HG02870 (cell line): ENCODE measurements at regions not wholly inside any gene's neighbourhood (a gene's known extent, or its start where the extent isn't known, plus 50 kb on each side); places are given as distances from the start of the nearest gene placed in this dataset.

Experiments used
- ATAC-seq: cut with Tn5 transposase; IDR thresholded peaks from one replicate; pipeline ENCODE4 v1.9.1; 2021; ENCODE audit warnings: mild to moderate bottlenecking, moderate library complexity; ENCODE audit not compliant: unreplicated experiment

DNA sequence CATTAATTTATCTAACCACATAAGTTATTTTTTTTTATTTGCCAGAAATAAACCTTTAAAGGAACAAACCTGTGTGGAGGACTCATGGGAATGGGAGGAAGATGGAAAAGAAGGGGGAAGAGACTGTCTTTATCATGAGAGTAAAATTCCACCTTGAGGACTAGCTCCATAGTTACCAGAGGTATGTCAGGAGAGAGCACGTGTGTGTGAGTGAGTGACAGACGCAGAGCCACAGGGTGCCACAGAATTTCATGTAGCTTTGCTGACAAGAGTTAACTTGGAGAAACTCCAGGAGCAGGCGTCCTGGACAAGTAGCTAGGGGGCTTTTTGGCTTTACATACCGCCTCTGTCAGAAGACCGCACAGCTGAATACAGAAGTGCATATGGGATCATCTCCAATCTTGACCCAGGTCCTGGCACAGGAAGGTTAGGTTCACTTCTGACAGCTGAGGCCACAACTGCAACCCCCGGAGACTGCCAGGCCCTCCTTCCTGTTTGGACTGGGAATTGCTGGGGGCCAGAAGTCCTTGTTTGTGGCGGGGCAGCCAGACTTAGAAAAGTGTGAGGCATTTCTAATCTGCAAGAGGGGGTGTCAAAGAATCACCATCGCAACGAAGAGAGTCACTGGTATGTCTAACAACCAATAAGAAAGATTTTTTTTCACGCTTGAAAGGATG lies 197.8 kb upstream of the TPM1 start:
- ATAC-seq: no peak

DNA sequence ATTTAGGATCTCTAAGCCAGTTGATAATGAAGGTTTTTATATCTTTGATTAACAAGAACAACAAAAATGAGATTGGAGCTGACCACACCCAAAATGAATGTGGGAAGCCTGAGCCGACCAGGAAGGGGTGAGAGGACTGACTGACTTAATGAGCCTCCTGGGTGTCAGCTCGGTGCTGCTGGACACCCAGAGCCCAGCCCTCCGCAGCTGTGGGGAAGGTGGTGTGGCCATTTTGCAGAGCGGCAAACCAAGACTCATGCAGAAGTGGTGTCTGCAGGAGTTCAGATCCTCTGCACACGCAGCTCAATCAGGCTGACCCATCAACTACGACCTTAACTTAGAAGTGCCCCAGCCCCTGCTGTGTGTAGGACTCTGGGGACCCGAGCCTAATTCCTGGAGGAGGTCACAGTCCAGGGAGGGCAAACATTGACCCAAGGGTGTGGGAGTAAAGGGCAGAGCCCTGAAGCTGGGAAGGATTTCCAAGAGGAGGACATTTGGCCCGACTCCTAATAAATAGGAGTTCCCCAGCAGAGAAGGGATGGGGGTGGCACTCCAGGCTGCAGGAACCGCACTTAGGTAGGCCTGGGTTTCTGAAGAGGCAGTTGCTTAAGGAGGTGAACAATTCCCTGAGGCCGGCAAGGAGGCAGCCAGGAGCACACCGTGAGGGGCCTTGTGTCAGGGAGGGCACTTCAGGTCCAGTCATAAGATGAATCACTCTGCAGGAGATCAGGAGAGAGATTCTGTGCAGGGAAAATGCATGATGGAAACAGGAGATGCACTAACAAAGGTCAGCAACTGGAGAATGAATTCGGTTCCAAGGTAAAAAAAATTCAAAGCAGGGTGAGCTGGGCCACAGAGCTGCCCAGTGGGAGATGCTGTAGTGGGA lies 197.1 kb upstream of the TPM1 start:
- no peak for ATAC-seq

DNA sequence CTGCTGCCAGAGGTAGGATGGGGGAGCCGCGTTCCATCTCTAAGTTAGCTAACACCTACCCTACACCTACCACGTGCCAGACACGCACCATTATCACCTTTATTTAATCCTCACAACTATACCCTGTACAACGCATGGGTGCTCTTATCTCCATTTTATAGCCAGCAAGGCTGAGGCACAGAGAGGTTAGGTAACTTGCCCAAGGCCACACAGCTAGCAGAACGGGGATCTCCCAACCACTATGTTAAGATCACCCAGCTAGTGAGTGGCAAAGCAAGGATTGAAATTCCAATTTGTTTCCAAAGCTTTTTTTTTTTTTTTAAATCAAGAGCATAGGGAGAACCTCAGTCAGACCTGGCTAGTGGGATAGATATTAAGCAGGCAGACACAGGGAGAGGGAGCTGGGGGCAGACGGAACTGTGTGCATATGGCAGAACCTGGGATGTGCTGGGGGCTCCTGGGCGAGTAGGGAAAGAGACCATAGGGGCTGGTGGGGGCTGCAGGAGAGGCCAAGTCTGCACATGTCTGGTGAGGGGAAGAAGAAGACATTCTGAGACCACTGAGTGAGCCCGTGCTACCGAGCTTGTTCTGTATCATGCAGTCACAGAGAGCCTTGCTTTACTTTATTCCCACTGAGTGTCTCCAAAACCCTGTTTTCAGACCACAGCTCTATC lies 196.3 kb upstream of the TPM1 start:
- ATAC-seq: no peak

DNA sequence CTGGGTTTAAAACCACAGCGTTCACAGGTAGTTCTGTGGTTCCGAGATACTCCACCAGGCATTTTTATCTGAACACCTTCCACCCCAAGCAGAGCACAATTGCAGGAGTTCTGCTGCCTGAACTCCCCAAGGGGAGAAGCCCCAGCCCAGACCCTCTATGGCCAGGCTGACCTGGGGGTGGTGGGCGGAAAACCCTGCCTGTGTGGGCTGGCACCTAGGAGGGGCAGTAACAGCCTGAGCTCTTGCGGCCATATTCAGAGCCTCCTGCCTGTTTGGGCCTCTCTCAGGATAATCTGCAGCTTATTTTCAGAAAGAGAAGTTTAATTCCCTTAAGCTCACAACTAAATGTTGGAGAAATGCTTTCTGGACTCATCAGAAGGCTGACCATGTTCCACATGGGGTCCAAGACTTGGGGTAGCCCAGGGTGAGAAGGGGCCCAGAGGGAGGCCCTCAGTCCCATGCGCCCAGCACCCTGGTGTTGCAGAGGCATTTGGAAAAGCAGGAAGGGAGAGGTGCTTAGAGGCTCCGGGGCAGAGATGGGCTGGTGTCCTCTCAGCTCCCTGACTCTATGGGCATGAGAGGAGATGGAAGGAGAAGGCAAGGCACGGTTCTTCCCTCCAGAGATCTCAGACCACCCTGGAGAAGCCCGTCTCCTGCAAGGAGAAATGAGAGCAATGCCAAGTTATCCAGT lies 195.6 kb upstream of the TPM1 start:
- no peak for ATAC-seq

DNA sequence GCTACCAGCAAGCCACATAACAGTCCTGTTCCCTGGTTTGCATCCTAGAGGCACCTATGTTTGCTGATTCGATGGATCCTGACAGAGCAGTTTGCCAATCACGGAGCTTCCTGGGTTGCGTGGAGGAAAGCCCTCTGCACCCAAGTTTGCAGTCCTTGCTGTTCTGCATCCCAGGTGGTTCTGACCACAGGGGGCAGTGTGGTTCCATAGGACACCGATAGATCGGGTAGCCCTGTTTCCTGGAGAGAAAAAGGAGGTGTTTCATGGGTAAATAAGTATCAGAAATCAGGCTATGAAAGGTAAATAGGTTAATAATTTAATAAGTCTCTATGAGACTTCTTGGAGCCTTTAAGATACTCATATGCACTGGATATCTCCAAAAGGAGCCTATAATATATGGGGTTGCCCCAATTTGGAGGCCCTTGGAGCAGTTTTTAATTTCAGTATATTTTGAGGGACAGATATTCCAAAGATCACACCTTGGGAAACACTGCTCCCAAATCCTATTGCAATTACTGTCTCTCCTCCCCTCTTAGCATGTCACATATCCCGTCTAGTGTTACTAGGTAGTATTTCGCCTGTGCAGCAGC lies 194.6 kb upstream of the TPM1 start:
- ATAC-seq: no peak

DNA sequence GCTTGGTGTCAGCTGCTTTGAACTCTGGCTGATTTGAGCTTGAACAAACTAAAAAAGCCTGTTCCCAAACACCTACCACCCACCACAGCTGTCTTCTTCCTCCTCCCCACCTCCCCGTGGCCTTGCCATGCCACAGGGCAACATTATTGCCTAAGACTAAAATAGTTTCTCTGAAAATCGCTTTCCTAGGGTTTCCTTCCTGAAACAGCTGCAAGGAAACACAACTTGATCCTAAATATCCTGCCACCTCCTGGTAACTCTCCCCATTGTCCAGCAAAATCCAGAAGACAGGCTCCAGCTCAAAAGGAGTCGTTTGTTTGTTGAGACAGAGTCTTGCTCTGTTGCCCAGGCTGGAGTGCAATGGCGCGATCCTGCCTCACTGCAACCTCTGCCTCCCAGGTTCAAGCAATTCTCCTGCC lies 193.9 kb upstream of the TPM1 start:
- no peak for ATAC-seq

DNA sequence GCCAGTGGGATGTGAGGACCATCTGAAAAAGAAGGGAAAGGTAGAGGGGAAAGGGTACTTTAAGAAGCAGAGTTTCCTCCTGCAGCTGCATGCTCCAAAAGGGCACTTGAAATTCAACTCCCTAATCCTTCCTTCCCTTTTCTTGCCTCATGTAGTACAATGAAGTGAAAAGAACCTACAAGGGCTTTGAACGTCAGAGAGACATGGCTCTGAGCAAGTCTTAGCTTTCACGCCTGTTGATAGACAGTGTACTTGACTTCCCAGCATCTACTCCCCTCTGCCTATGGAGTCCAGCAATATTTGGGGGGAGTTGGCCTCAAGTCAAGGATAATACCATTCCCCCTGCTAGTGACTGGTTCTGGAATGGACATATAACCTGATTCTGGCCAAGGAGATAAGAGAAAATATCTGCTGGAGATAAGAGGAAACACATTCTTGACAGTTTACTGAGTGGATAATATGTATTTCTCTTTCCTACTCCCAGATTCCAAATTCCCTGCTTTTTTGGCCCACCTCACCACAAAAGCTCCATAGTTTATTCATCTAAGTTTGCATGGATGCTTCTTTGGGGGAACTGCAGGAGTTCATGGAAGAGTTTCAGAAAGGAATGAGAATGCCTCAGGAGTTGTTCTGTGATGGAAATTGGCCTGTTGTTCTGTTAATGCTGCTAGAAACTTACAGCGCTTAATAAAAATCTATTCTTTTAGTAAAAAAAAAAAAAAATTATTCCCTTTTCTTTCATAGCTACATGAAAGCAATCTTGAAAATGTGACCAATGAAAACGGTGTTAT lies 193.0 kb upstream of the TPM1 start:
- ATAC-seq: no peak

DNA sequence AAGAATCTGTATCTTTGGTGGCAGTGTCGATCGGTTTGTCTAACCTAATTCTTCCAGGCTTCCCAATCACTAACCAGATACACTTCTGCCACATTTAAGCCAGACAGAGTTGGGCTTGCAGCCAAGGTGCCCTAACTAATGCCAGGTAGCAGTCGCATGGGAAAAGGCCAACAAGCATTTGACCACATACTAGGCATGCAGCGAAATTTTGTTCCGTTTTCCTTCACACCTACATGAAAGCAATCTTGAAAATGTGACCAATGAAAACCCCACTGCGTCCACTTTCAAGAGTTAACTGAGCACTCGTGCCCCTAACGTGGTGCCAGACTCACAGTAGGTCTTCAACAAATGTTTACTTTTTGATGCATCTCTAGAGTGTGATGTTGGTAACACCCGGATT lies 192.2 kb upstream of the TPM1 start:
- ATAC-seq: no peak

DNA sequence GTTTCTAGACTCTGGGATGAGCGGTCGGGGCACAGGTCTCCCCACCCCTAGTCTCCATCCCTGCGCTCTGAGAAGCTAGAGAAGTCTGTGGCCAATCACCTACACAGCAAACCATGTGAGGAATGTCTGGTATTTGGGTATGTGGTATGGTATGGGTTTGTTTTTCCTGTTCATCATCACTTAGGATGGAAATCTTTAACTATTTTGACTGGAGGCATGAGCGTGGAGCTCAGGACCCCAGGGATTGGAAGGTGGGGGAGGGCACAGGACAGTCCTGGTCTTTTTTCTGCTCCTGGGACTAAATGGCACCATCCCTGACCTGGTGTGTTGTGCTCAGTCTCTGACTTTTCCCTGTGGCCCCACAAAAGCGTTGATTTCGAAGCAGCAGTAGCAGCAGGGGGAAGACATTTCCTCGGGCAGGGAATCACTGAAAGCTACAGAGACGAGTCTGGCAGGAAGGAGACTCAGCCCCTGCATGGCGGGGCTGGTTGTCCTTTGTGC lies 191.7 kb upstream of the TPM1 start:
- no peak for ATAC-seq

DNA sequence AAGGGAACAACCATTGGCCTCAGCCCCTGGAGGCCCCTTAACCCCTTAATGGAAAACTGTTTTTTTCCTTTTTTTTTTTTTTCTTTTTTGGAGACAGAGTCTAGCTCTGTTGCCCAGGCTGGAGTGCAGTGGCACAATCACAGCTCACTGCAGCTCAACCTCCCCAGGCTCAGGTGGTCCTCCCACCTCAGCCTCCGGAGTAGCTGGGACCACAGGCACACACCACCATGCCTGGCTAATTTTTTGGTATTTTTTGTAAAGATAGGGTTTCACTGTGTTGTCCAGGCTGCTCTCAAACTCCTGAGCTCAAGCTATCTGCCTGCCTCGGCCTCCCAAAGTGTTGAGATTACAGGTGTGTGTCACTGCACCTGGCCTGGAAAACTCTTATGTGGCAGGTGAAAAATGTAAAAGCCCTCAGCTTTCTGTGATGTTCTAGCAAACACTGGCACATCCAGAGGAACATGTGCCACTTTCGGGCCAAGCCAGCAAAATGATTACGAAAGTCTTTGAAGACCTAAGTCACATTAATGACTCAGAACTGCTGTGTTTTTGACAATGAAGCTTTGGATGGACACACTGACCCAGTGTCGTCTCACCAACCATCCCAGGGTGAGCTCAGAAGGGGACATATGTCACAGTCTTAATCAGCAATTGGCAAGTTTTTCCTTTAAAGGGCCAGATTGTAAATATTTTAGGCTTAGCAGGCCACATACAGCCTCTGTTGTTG lies 189.3 kb upstream of the TPM1 start:
- no peak for ATAC-seq

DNA sequence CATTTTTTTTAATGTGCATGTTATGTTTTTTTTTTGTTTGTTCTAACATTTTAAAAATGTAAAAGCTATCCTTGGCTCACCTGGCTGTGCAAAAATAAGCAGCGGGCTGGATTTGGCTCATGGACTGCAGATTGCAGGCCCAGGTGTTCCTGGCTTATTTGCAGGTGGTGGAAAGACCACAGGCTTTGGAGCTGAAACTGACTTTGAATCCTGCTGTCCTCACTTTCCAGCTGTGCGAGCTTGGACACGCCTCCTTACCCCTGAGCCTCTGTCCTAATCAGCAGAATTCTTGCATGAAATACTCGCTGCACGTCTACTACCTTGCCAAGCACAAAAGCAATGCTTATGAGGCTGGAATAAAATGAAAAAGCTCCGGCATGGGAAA lies 188.7 kb upstream of the TPM1 start:
- no peak for ATAC-seq

DNA sequence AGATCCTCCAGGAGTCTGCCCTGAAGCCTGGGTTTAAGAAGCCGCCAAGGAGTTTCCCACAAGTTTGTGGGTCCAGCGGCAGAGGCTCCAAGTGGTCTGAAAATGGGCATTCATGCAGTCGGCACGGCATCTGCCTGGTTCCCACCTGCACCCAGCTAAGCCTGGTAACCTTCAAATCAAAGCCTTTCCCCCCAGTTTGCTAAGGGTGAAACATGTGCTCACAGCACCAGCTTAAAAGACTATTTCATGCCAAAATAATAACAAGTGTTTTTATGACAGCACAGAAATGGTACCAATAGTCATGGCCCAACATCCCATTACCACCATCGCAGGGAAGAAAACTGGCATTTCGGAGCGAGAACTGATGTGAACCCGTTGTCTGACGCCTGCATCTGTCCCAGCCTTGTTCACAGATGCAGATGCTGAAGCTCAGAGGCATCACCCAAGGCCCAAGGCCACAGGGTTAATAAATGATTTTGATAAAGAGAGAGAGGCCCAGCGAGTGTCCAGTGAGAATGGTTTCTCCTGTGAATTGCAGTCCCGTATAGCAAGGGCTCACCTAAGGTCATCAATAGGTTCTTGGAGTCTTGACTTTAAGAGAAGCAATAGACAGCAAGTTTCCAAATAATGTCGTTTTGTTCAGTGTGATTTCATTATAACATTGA lies 188.0 kb upstream of the TPM1 start:
- ATAC-seq: no peak

DNA sequence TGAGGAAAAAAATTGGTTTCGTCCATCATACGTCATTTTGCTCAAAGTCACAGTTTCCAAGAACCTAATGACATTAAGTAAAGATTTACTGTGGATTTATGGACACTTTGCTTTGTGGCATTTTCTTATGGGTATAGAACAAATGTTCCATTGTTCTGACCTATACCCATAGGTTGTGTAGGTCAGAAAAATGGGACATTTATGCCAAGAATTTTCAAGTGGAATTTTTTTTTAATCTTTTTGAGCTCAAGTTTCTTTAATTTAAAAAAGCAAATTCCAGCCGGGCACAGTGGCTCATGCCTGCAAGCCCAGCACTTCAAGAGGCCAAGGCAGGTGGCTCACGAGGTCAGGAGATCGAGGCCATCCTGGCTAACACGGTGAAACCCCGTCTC lies 187.5 kb upstream of the TPM1 start:
- ATAC-seq: no peak

DNA sequence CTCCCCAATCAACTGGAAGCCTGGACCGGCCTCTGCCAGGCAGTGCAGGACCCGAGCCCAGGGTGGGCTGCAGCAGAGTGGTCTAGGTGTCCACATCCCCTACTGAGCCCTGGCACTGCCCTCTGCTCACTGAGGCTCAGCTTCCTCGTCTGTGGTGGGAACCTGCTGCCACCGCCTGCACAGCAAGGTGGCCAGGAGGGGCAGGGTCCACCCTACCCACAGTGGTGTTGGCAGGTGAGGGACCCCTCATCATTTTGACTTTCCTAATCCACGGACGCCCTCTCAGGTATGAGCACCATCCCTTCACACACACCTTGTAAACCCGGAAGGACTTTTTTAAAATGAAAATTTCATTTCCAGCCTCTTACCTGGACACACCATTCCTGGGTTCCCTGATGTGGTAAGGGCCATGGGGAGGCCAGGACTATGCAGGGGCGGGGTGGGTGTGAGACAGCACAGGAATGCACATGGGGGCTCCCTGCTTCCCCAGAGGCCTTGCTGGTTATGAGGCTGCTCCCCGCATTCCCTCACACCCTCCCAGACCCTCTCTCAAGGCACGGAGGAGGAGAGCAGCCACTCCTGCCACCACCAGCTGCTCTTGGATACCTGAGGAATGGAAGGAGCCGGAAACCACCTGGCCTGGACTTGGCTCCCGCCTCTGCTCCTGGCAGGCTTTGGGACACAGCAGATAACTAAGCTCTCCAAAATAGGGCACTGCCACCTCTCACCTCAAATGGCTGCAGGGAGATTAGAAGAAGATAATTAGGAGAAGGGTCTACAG lies 185.9 kb upstream of the TPM1 start:
- ATAC-seq: no peak

DNA sequence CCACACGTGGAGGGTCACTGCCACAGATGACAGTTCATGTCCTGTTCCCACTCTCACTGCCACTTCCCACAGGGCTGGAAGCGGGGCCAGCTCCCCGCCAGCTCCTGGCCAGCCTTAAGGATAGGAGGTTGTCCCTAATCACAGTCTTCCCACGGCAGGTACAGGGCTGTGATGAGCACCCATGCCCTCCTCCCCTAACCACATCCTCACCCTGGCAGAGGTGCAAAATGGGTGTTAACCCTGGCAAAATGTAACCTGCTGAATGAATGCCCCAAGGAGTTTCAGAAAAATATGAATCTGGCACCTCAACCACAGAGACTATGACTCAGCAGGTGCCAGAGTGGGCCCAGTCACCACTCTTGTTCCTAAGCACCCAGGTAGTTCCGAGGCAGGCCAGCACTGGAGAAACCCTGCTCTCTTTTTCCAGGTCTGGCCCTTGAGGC lies 185.1 kb upstream of the TPM1 start:
- no peak for ATAC-seq

DNA sequence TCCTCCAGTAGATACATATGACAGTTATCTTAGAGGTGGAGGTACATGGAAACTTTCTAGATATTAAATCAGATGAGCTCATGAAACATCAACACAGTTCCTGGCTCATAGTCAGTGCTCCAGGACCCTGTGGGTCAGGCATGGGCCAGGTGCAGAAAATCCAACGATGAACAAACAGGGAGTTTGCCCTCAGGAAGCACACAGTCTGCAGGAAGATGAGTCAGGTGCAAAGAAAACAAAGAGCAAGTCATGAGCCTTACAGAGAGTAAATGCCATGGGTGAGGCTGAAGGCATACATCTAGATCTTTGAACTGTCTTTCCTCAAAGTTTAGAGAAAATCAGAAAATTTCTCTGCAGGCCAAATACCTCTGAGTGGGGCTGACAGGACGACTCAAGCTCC lies 184.2 kb upstream of the TPM1 start:
- no peak for ATAC-seq

DNA sequence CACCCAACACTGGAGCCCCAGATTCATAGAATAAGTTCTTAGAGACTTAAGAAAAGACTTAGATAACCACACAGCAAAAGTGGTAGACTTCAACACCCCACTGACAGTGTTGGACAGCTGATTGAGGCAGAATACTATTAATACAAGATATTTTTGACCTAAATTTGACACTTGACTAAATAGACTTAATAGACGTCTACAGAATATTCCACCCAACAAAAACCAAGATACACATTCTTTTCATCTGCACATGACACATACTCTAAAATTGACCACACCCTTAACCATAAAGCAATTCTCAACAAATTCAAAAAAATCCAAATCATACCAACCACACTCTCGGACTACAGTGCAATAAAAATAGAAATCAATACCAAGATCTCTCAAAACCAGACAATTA lies 179.8 kb upstream of the TPM1 start:
- ATAC-seq: no peak

DNA sequence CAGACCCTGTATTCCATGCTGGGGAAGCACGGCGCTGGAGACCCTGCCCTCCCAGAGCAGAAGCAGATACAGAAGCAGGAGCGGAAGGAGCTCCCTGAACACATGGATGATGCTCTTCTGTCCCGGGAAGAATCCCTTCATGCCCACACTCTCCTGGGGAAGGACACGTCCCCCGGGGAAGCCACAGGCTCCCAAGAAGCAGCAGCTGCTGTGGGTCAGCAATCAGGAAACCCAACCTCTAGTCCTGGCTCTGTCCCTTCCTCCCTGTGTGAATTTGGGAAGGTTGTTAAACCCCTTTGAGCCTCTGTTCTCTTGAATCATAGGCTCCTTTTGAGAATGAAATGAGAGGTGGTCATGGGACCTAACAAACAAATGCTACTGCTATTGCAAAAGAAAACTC lies 176.2 kb upstream of the TPM1 start:
- ATAC-seq: no peak
